Retinal pigment epithelial cell (primary cell): ENCODE measurements at regions not wholly inside any gene's neighbourhood (a gene's known extent, or its start where the extent isn't known, plus 50 kb on each side); places are given as distances from the start of the nearest gene placed in this dataset.

Experiments
- DNase-seq: peaks from one replicate; pipeline ENCODE4 v3.0.0-alpha.2; 2010; ENCODE audit warnings: low read depth
- H3K4me3 ChIP-seq: 2 replicates; pipeline ENCODE4 v1.5.1; 2011; ENCODE audit warnings: mild to moderate bottlenecking, low read length, control low read depth, moderate library complexity
- CTCF ChIP-seq: conservative IDR thresholded peaks from 2 replicates; pipeline ENCODE4 v1.5.1; 2011; ENCODE audit warnings: low read depth, low read length, control low read depth, inconsistent platforms

- H3K4me3 ChIP-seq, result no peak overlapping the region
- DNase-seq, result no peak
- TF ChIP-seq CTCF, result no peak
Observed at GRCh38 chr9:81397481-81398381, 291.6 kb downstream of the TLE1 start.

GRCh38 chr9:81396528-81396927 is 292.8 kb downstream of the TLE1 start:
- no peak for DNase-seq
- no peak for TF ChIP-seq CTCF
- no peak overlapping the region for H3K4me3 ChIP-seq

GRCh38 chr9:81395676-81396054 is 293.7 kb downstream of the TLE1 start:
- TF ChIP-seq CTCF, result no peak
- H3K4me3 ChIP-seq, result no peak overlapping the region
- no peak for DNase-seq

GRCh38 chr9:81394881-81395675 is 294.3 kb downstream of the TLE1 start:
- DNase-seq, result no peak
- no peak for TF ChIP-seq CTCF
- H3K4me3 ChIP-seq, result no peak overlapping the region

- H3K4me3 ChIP-seq, result no peak overlapping the region
- TF ChIP-seq CTCF, result no peak
- DNase-seq, result no peak
Observed at GRCh38 chr9:81393985-81394811, 295.1 kb downstream of the TLE1 start.

- TF ChIP-seq CTCF, result no peak
- H3K4me3 ChIP-seq, result no peak overlapping the region
- no peak for DNase-seq
Observed at GRCh38 chr9:81391457-81391825, 297.9 kb downstream of the TLE1 start.
